Panc1 (cell line): ENCODE measurements at regions not wholly inside any gene's neighbourhood (a gene's known extent, or its start where the extent isn't known, plus 50 kb on each side); places are given as distances from the start of the nearest gene placed in this dataset.

Experiments
- ATAC-seq: fragments of 200-7000 bp; cut with Tn5 transposase; 2 replicates; pipeline ENCODE4 v1.9.1; 2020; ENCODE audit warnings: mild to moderate bottlenecking, moderate library complexity
- BruUV-seq: library from RNA; stranded (reverse); fragments of 400-500 nt; replicated peaks from 2 replicates; lab custom pipeline; 2021; lab: Mats Ljungman, UMichigan
- CTCF ChIA-PET: fragments of 300-600 bp; sonication (Branson Sonifier 250); formaldehyde crosslinking; loops from one replicate; lab custom pipeline; 2022; ENCODE audit warnings: antibody characterized with exemption; lab: Charles Lee
- POLR2A ChIA-PET: fragments of 300-600 bp; sonication (Branson Sonifier 250); formaldehyde crosslinking; loops from one replicate; lab custom pipeline; 2022; ENCODE audit warnings: antibody characterized with exemption; lab: Charles Lee
- DNase-seq: peaks from one replicate; pipeline ENCODE4 v3.0.0-alpha.2; 2010; ENCODE audit warnings: low read depth, low spot score
- H3K27ac ChIP-seq: 2 replicates; pipeline ENCODE4 v1.5.1; 2011; ENCODE audit warnings: mild to moderate bottlenecking, low read length, inconsistent platforms
- H3K27me3 ChIP-seq: fragments of 200-500 bp; sonication (Bioruptor generic); 2 replicates; pipeline ENCODE4 v1.6.0; 2014; ENCODE audit warnings: low read length, inconsistent platforms; ENCODE audit not compliant: control insufficient read depth, insufficient read depth
- H3K36me3 ChIP-seq: fragments of 200-500 bp; sonication (Bioruptor generic); 2 replicates; pipeline ENCODE4 v1.5.1; 2014; ENCODE audit warnings: inconsistent platforms, mild to moderate bottlenecking, low read length, moderate library complexity; ENCODE audit not compliant: control insufficient read depth, insufficient read depth
- H3K4me1 ChIP-seq: 2 replicates; pipeline ENCODE4 v1.5.1; 2011; ENCODE audit warnings: inconsistent platforms, mild to moderate bottlenecking, low read length, moderate library complexity; ENCODE audit not compliant: control insufficient read depth, insufficient read depth
- H3K4me3 ChIP-seq, 2 experiments: 2 replicates each; pipeline ENCODE4 v1.5.1; 2011 to 2012; ENCODE audit warnings: low read depth in 2 of 2, low read length in 2 of 2, mild to moderate bottlenecking in 2 of 2, inconsistent platforms in 1 of 2, moderate library complexity in 1 of 2
- H3K9me3 ChIP-seq: fragments of 200-500 bp; sonication (Bioruptor generic); 2 replicates; pipeline ENCODE4 v1.5.1; 2014; ENCODE audit warnings: low read depth, mild to moderate bottlenecking, inconsistent platforms, low read length, moderate library complexity; ENCODE audit not compliant: control insufficient read depth, insufficient read depth
- CTCF ChIP-seq: fragments of 450-650 bp; IDR thresholded peaks from 2 replicates; pipeline ENCODE4 v1.5.1; 2017; ENCODE audit warnings: mild to moderate bottlenecking
- POLR2AphosphoS5 ChIP-seq: IDR thresholded peaks from 2 replicates; pipeline ENCODE4 v1.6.1; 2012; ENCODE audit warnings: mild to moderate bottlenecking, low read depth, low read length, moderate library complexity
- SIN3A ChIP-seq: IDR thresholded peaks from 2 replicates; pipeline ENCODE4 v1.6.1; 2012; ENCODE audit warnings: low read depth, mild to moderate bottlenecking, low read length, moderate library complexity, borderline replicate concordance; ENCODE audit not compliant: insufficient read depth
- TCF7L2 ChIP-seq: IDR thresholded peaks from 2 replicates; pipeline ENCODE4 v1.6.1; 2011; ENCODE audit warnings: mild to moderate bottlenecking, low read depth, low read length, inconsistent platforms
- in situ Hi-C: cut with HindIII; loops from 2 replicates; pipeline ENCODE4 v1.10.0; 2016; ENCODE audit warnings: low sequenced_read_pairs, low pct_unique_long_range_greater_than_20kb
- intact Hi-C: fragments of 100-400 bp; cut with micrococcal nuclease; formaldehyde crosslinking; loops from one replicate; pipeline ENCODE4 v1.10.0; 2022; ENCODE audit not compliant: unreplicated experiment
- TF ChIP-seq, protein P1 (sequence below), 2 experiments: IDR thresholded peaks; 2 replicates each; pipeline ENCODE4 v1.6.1; 2011 to 2012; ENCODE audit warnings: low read depth in 2 of 2, control low read depth in 1 of 2, low read length in 1 of 2, mild to moderate bottlenecking in 1 of 2, moderate library complexity in 1 of 2; ENCODE audit not compliant: insufficient read depth in 1 of 2

DNA sequence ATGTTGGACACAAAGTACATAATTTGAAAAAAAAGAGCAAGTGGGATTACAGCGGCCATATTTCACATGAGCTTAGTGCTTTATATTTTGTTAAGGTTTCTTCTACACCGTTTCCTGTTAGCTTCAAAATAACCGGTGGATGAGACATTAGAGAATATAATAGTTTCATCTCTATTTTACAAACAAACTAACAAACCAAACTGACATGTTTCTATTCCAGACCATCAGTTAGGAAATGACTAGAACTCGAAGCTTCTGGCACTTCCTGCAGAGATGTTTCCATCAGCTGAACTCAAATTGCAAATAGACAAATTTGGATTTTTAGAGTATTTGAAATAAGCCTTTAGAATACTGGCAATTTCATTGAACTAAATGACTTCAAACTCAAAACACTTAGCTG, 86.5 kb downstream of the MTRR start:
- TF ChIP-seq SIN3A (no peak), CTCF (no peak), POLR2AphosphoS5 (no peak), TCF7L2 (no peak)
- TF ChIP-seq, protein P1, sequence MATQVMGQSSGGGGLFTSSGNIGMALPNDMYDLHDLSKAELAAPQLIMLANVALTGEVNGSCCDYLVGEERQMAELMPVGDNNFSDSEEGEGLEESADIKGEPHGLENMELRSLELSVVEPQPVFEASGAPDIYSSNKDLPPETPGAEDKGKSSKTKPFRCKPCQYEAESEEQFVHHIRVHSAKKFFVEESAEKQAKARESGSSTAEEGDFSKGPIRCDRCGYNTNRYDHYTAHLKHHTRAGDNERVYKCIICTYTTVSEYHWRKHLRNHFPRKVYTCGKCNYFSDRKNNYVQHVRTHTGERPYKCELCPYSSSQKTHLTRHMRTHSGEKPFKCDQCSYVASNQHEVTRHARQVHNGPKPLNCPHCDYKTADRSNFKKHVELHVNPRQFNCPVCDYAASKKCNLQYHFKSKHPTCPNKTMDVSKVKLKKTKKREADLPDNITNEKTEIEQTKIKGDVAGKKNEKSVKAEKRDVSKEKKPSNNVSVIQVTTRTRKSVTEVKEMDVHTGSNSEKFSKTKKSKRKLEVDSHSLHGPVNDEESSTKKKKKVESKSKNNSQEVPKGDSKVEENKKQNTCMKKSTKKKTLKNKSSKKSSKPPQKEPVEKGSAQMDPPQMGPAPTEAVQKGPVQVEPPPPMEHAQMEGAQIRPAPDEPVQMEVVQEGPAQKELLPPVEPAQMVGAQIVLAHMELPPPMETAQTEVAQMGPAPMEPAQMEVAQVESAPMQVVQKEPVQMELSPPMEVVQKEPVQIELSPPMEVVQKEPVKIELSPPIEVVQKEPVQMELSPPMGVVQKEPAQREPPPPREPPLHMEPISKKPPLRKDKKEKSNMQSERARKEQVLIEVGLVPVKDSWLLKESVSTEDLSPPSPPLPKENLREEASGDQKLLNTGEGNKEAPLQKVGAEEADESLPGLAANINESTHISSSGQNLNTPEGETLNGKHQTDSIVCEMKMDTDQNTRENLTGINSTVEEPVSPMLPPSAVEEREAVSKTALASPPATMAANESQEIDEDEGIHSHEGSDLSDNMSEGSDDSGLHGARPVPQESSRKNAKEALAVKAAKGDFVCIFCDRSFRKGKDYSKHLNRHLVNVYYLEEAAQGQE (IDR thresholded peaks at IDR 0.05; ENCODE audit: insufficient read depth in 1 of 2, low read depth in 2 of 2, low read length in 1 of 2): no peak
- CTCF ChIA-PET: no interaction called here
- POLR2A ChIA-PET: no interaction called here

DNA sequence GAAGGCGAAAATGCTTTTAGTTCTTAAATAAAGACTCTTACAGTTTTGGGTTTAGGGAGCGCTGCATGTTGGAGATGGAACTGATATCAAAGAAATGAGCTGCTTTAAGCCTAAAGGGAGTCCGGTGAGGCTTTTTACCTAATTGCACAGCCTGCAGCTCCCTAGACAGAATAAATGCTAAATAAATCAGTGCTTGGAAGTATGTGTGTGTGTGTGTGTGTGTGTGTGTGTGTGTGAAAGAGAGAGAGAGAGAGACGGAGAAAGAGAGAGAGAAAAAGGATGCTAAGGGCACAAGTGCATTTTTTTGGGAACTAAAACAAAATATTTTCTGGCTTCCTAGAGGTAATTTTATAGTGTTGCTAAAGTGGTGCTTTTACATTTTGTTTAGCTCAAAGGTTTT, 88.4 kb downstream of the MTRR start:
- intact Hi-C loops (no loop called here), in situ Hi-C loops (no loop called here)
- H3K27me3 ChIP-seq: no peaks in the 10 kb centered on the region
- no peak for ATAC-seq
- H3K36me3 ChIP-seq: no peaks in the 10 kb centered on the region
- no peaks in the 10 kb centered on the region for H3K9me3 ChIP-seq
- no TSS peak for BruUV-seq
- TF ChIP-seq, protein P1 (IDR thresholded peaks at IDR 0.05; ENCODE audit: insufficient read depth in 1 of 2, low read depth in 2 of 2, low read length in 1 of 2): no peak
- TF ChIP-seq CTCF (no peak), SIN3A (no peak), POLR2AphosphoS5 (no peak), TCF7L2 (no peak)
- H3K27ac ChIP-seq: no peak overlapping the region
- DNase-seq: no peak
- no peak overlapping the region for H3K4me3 ChIP-seq
- H3K4me1 ChIP-seq: no peaks in the 10 kb centered on the region
- ChIA-PET CTCF (no interaction called here), POLR2A (no interaction called here)

More for the DNA sequence above, 86.5 kb downstream of the MTRR start:
- Histone ChIP-seq H3K4me3 (no peak overlapping the region), H3K36me3 (no peaks in the 10 kb centered on the region), H3K27ac (no peak overlapping the region), H3K9me3 (no peaks in the 10 kb centered on the region), H3K4me1 (no peaks in the 10 kb centered on the region), H3K27me3 (no peaks in the 10 kb centered on the region)
- intact Hi-C loops (no loop called here), in situ Hi-C loops (no loop called here)
- no peak for ATAC-seq
- no peak for DNase-seq
- BruUV-seq: no TSS peak
